ENCODE measurements at regions not wholly inside any gene's neighbourhood (a gene's known extent, or its start where the extent isn't known, plus 50 kb on each side); places are given as distances from the start of the nearest gene placed in this dataset.

DNA sequence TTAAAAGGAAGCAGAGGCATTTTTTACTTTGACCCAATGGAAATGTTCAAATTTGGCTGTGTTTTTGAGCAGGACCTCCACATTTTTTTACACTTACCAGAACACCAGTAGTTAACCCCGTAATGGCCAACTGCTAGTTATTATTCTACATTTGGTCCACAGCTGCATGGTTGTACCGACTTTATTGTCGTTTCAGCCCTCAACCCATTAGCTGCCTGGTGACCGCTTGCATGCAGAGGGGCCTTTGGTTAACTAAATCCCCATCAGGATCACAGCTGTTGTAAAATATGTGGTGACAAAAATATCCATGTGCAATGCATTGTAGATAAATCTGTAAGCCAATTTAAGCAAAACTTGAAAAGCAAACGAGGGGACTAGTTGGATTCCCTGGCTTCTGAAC is 342.2 kb upstream of the MEOX2 start:
- H2AK5ac ChIP-seq (ENCODE audit: low read length, severe bottlenecking), result no peak overlapping the region
- no peak overlapping the region for H3K4me3 ChIP-seq (ENCODE audit: insufficient read depth in 1 of 2, low read depth in 1 of 2, low read length in 2 of 2)
- no peak overlapping the region for H4K91ac ChIP-seq (ENCODE audit: low read length)
- no peak overlapping the region for H3K23ac ChIP-seq (ENCODE audit: low read length in 2 of 2)
- H3K4me1 ChIP-seq (ENCODE audit: control insufficient read depth, insufficient read depth, low read depth, low read length), result peaks cover 2% of the 10 kb centered on the region
- H3K9me3 ChIP-seq (ENCODE audit: control insufficient read depth, low read length), result no peaks in the 10 kb centered on the region
- peak overlapping the region in 1 of 2 experiments; percentile 67 for H3K18ac ChIP-seq (ENCODE audit: low read depth in 1 of 2, low read length in 2 of 2)
- no peak overlapping the region for H3K4me2 ChIP-seq (ENCODE audit: low read length, poor library complexity, severe bottlenecking)
- H2AFZ ChIP-seq (ENCODE audit: low read depth, low read length), result no peak overlapping the region
- peak; percentile 28 for DNase-seq
- H3K27ac ChIP-seq (ENCODE audit: low read length, poor library complexity, severe bottlenecking), result no peak overlapping the region
- H4K8ac ChIP-seq (ENCODE audit: low read length), result no peak overlapping the region
- H3K4ac ChIP-seq (ENCODE audit: low read depth in 1 of 2, low read length in 2 of 2), result peak overlapping the region in 1 of 2 experiments; percentile 32
- no peak overlapping the region for H3K9ac ChIP-seq (ENCODE audit: low read length)
- no peaks in the 10 kb centered on the region for H3K79me1 ChIP-seq (replicated peaks; ENCODE audit: low read length, poor library complexity, severe bottlenecking)
- H2BK5ac ChIP-seq (ENCODE audit: low read depth, low read length, poor library complexity, severe bottlenecking), result no peak overlapping the region
- H2BK15ac ChIP-seq (ENCODE audit: low read depth, poor library complexity, severe bottlenecking), result no peak overlapping the region
- WGBS, result 62% methylated on average over 4 of the region's 5 CpGs
- H3K27me3 ChIP-seq (ENCODE audit: control insufficient read depth in 1 of 2, insufficient read depth in 1 of 2, low read length in 2 of 2), result no peaks in the 10 kb centered on the region
- no peak overlapping the region for H3K14ac ChIP-seq (ENCODE audit: low read length in 2 of 2)
- H2BK12ac ChIP-seq (ENCODE audit: low read length in 2 of 2), result peak overlapping the region in 1 of 2 experiments; percentile 51
- H2BK120ac ChIP-seq (ENCODE audit: low read depth, low read length), result peak overlapping the region; percentile 11
- no peaks in the 10 kb centered on the region for H3K36me3 ChIP-seq (ENCODE audit: control insufficient read depth in 1 of 2, insufficient read depth in 2 of 2, low read depth in 1 of 2, low read length in 2 of 2)

DNA sequence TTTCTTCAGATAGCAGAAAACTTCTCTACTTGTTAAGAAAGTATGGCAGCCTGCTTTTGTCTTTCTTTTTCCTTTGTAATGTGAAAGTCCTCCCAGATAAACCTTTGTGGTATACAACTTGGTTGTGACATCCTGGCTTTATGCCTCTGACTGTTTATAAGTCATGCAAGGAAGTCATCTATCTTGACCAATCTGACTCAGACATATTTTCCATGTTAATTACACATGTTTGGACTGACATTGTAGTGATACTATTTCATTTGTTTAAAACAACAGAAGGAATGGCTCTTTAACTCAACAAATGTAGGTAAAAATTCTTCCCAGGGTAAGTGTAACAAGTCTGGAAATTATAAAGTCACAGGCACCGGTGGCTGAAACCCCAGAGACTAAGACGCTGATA is 341.6 kb upstream of the MEOX2 start:
- Histone ChIP-seq H3K9ac (ENCODE audit: low read length) (peak overlapping the region; percentile 61), H3K4me1 (ENCODE audit: control insufficient read depth, insufficient read depth, low read depth, low read length) (peaks cover 2% of the 10 kb centered on the region), H3K9me3 (ENCODE audit: control insufficient read depth, low read length) (no peaks in the 10 kb centered on the region), H3K23ac (ENCODE audit: low read length in 2 of 2) (no peak overlapping the region), H2AFZ (ENCODE audit: low read depth, low read length) (no peak overlapping the region), H3K27me3 (ENCODE audit: control insufficient read depth in 1 of 2, insufficient read depth in 1 of 2, low read length in 2 of 2) (no peaks in the 10 kb centered on the region), H2BK12ac (ENCODE audit: low read length in 2 of 2) (no peak overlapping the region), H4K8ac (ENCODE audit: low read length) (no peak overlapping the region), H2BK15ac (ENCODE audit: low read depth, poor library complexity, severe bottlenecking) (no peak overlapping the region), H3K4me3 (ENCODE audit: insufficient read depth in 1 of 2, low read depth in 1 of 2, low read length in 2 of 2) (no peak overlapping the region), H2AK5ac (ENCODE audit: low read length, severe bottlenecking) (no peak overlapping the region), H2BK5ac (ENCODE audit: low read depth, low read length, poor library complexity, severe bottlenecking) (no peak overlapping the region), H3K18ac (ENCODE audit: low read depth in 1 of 2, low read length in 2 of 2) (no peak overlapping the region), H3K36me3 (ENCODE audit: control insufficient read depth in 1 of 2, insufficient read depth in 2 of 2, low read depth in 1 of 2, low read length in 2 of 2) (no peaks in the 10 kb centered on the region), H3K14ac (ENCODE audit: low read length in 2 of 2) (no peak overlapping the region), H3K4ac (ENCODE audit: low read depth in 1 of 2, low read length in 2 of 2) (no peak overlapping the region), H3K79me1 (replicated peaks; ENCODE audit: low read length, poor library complexity, severe bottlenecking) (no peaks in the 10 kb centered on the region), H2BK120ac (ENCODE audit: low read depth, low read length) (no peak overlapping the region), H3K27ac (ENCODE audit: low read length, poor library complexity, severe bottlenecking) (no peak overlapping the region), H4K91ac (ENCODE audit: low read length) (no peak overlapping the region), H3K4me2 (ENCODE audit: low read length, poor library complexity, severe bottlenecking) (no peak overlapping the region)
- 0% methylated on average over 1 of the region's 2 CpGs for WGBS
- peak; percentile 90 for DNase-seq

DNA sequence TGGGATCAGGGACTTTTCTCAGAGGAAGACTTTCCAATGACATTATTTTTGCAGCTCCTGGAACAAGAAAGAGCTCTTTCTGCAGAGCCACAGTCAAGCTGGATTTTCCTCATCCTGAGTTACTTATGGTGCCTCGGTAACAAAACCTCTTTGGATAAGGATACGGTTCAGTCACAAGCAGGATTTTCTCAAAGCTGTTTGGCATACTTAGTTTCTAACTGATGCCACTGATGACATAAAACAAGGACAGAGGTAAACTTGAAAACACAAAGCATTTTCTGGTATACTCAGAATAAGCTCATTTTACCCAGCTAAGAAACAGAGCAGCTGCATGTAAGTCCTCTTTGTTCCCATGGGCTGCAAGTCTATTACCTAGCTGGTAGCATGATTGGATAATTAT is 340.9 kb upstream of the MEOX2 start:
- Histone ChIP-seq H2BK15ac (ENCODE audit: low read depth, poor library complexity, severe bottlenecking) (no peak overlapping the region), H3K36me3 (ENCODE audit: control insufficient read depth in 1 of 2, insufficient read depth in 2 of 2, low read depth in 1 of 2, low read length in 2 of 2) (no peaks in the 10 kb centered on the region), H2BK5ac (ENCODE audit: low read depth, low read length, poor library complexity, severe bottlenecking) (no peak overlapping the region), H3K27ac (ENCODE audit: low read length, poor library complexity, severe bottlenecking) (no peak overlapping the region), H3K79me1 (replicated peaks; ENCODE audit: low read length, poor library complexity, severe bottlenecking) (no peaks in the 10 kb centered on the region), H3K18ac (ENCODE audit: low read depth in 1 of 2, low read length in 2 of 2) (peak overlapping the region; percentile 6 to 45), H3K4ac (ENCODE audit: low read depth in 1 of 2, low read length in 2 of 2) (peak overlapping the region in 1 of 2 experiments; percentile 19), H2AFZ (ENCODE audit: low read depth, low read length) (no peak overlapping the region), H3K9me3 (ENCODE audit: control insufficient read depth, low read length) (no peaks in the 10 kb centered on the region), H3K4me2 (ENCODE audit: low read length, poor library complexity, severe bottlenecking) (no peak overlapping the region), H4K91ac (ENCODE audit: low read length) (no peak overlapping the region), H3K9ac (ENCODE audit: low read length) (peak overlapping the region; percentile 61), H4K8ac (ENCODE audit: low read length) (no peak overlapping the region), H3K27me3 (ENCODE audit: control insufficient read depth in 1 of 2, insufficient read depth in 1 of 2, low read length in 2 of 2) (no peaks in the 10 kb centered on the region), H3K23ac (ENCODE audit: low read length in 2 of 2) (no peak overlapping the region), H2AK5ac (ENCODE audit: low read length, severe bottlenecking) (no peak overlapping the region), H2BK120ac (ENCODE audit: low read depth, low read length) (peak overlapping the region; percentile 40), H2BK12ac (ENCODE audit: low read length in 2 of 2) (peak overlapping the region in 1 of 2 experiments; percentile 38), H3K4me3 (ENCODE audit: insufficient read depth in 1 of 2, low read depth in 1 of 2, low read length in 2 of 2) (no peak overlapping the region), H3K14ac (ENCODE audit: low read length in 2 of 2) (no peak overlapping the region), H3K4me1 (ENCODE audit: control insufficient read depth, insufficient read depth, low read depth, low read length) (peaks cover 2% of the 10 kb centered on the region)
- peak; percentile 29 for DNase-seq
- 58% methylated on average over 2 of the region's 2 CpGs for WGBS

DNA sequence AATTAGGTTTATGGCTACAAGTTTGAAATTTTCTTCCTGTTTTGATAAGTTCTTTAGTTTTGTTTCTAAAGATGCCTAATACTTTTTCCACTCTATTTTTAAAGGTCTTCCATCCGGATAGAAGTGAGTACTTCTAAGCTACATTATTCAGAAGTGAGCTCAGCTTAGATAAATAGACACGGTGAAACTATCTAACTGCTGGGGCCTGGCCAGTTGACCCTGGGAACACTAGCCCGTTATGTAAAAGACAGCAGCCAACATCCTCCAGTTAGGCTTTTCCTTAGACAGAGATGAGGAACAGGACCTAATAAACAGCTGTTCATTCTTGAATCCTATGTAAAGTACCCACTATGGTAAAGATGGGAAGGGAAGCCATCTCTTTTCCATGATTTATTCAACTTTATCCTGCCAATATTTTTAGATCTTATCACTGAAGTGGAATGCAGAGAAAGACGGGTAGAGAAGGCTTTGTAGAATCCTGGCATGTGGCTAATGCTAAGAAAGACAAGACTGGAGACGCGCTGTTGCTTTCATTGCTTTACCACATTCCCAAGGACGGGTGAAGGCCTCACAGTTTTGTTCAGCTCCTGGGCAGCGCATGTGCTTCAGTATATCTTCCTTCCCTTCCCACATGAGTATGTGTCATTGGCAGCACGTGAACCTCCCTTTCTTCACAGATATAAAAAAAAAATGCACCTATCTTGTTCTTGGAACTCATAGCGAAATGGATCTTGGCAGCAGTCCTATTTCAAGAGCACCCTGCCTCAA is 340.0 kb upstream of the MEOX2 start:
- Histone ChIP-seq H2BK15ac (ENCODE audit: low read depth, poor library complexity, severe bottlenecking) (no peak overlapping the region), H4K8ac (ENCODE audit: low read length) (peak overlapping the region; percentile 69), H3K23ac (ENCODE audit: low read length in 2 of 2) (no peak overlapping the region), H3K79me1 (replicated peaks; ENCODE audit: low read length, poor library complexity, severe bottlenecking) (no peaks in the 10 kb centered on the region), H2BK120ac (ENCODE audit: low read depth, low read length) (peak overlapping the region; percentile 64), H3K14ac (ENCODE audit: low read length in 2 of 2) (no peak overlapping the region), H3K9ac (ENCODE audit: low read length) (no peak overlapping the region), H3K27ac (ENCODE audit: low read length, poor library complexity, severe bottlenecking) (no peak overlapping the region), H3K4me1 (ENCODE audit: control insufficient read depth, insufficient read depth, low read depth, low read length) (peaks cover 2% of the 10 kb centered on the region), H3K4me2 (ENCODE audit: low read length, poor library complexity, severe bottlenecking) (no peak overlapping the region), H2BK5ac (ENCODE audit: low read depth, low read length, poor library complexity, severe bottlenecking) (no peak overlapping the region), H2BK12ac (ENCODE audit: low read length in 2 of 2) (peak overlapping the region; percentile 46 to 89), H3K4me3 (ENCODE audit: insufficient read depth in 1 of 2, low read depth in 1 of 2, low read length in 2 of 2) (no peak overlapping the region), H2AK5ac (ENCODE audit: low read length, severe bottlenecking) (no peak overlapping the region), H3K36me3 (ENCODE audit: control insufficient read depth in 1 of 2, insufficient read depth in 2 of 2, low read depth in 1 of 2, low read length in 2 of 2) (no peaks in the 10 kb centered on the region), H3K27me3 (ENCODE audit: control insufficient read depth in 1 of 2, insufficient read depth in 1 of 2, low read length in 2 of 2) (no peaks in the 10 kb centered on the region), H3K18ac (ENCODE audit: low read depth in 1 of 2, low read length in 2 of 2) (peak overlapping the region; percentile 30 to 34), H3K9me3 (ENCODE audit: control insufficient read depth, low read length) (no peaks in the 10 kb centered on the region), H3K4ac (ENCODE audit: low read depth in 1 of 2, low read length in 2 of 2) (peak overlapping the region in 1 of 2 experiments; percentile 97), H2AFZ (ENCODE audit: low read depth, low read length) (no peak overlapping the region), H4K91ac (ENCODE audit: low read length) (peak overlapping the region; percentile 94)
- 61% methylated on average over 9 of the region's 10 CpGs for WGBS
- peak; percentile 58 for DNase-seq

Data from mesenchymal stem cell (in vitro differentiated cells and primary cell).